ENCODE measurements at regions not wholly inside any gene's neighbourhood (a gene's known extent, or its start where the extent isn't known, plus 50 kb on each side); places are given as distances from the start of the nearest gene placed in this dataset.

DNA sequence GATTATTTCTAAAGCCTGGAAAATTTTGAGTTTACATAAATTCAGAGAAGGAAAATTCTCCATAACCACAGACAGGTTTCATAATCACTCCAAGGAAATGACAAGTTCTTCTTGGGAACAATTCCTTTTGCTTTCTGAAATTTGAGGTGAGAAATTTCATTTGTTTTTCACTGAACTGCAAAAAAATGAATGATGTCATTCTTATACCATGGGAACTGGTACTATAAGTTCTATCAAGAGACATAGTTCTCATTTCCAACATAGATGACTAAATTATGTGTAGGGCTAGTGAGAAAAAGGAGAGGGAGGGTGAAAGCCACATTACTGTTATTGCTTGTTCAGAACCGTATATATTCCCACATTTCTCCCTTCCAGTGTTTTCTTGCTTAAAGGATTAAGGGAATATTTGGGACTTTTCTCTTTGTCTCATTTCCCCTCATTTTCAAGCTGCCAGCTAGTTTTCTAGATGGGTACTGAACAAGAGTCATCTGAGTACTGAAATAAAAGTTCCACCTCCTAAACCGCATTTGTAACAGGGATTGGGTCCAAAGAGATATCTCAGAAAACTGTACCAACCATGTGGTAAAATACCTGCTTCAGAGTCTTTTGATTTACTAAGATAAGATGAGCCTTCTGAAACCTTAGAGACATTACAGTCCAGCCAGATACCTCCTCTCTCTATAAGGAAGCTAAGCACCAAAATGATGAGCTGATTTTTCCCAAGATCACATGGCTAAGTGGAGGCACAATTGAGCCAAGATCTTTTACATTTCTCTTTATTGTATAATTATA is 144.3 kb upstream of the PRDM1 start:
- no peak overlapping the region for H3K4me3 ChIP-seq (ENCODE audit: low read depth, low read length)
- no CpG with 5 or more reads among the region's 2 CpGs for WGBS (ENCODE audit: insufficient coverage)
- no peak for DNase-seq (ENCODE audit: low read depth in 4 of 6, low spot score in 6 of 6)
- no peak overlapping the region for H3K27ac ChIP-seq (ENCODE audit: low read depth, low read length)
- H3K27me3 ChIP-seq (ENCODE audit: control insufficient read depth, insufficient read depth, low read length), result no peaks in the 10 kb centered on the region
- no peaks in the 10 kb centered on the region for H3K9me3 ChIP-seq (ENCODE audit: control insufficient read depth, insufficient read depth, low read length)
- H3K4me1 ChIP-seq (ENCODE audit: control insufficient read depth, insufficient read depth, low read length), result no peaks in the 10 kb centered on the region
- no peaks in the 10 kb centered on the region for H3K36me3 ChIP-seq (ENCODE audit: control insufficient read depth, insufficient read depth, low read length)

- Histone ChIP-seq H3K27me3 (ENCODE audit: control insufficient read depth, insufficient read depth, low read length) (no peaks in the 10 kb centered on the region), H3K4me3 (ENCODE audit: low read depth, low read length) (no peak overlapping the region), H3K9me3 (ENCODE audit: control insufficient read depth, insufficient read depth, low read length) (no peaks in the 10 kb centered on the region), H3K36me3 (ENCODE audit: control insufficient read depth, insufficient read depth, low read length) (no peaks in the 10 kb centered on the region), H3K27ac (ENCODE audit: low read depth, low read length) (no peak overlapping the region), H3K4me1 (ENCODE audit: control insufficient read depth, insufficient read depth, low read length) (no peaks in the 10 kb centered on the region)
- WGBS (ENCODE audit: insufficient coverage), result 80% methylated on average over 1 of the region's 2 CpGs
- no peak for DNase-seq (ENCODE audit: low read depth in 4 of 6, low spot score in 6 of 6)
These were observed 145.1 kb upstream of the PRDM1 start for GRCh38 chr6:105940990-105941389.

- 80% methylated on average over 2 of the region's 2 CpGs for WGBS (ENCODE audit: insufficient coverage)
- Histone ChIP-seq H3K4me1 (ENCODE audit: control insufficient read depth, insufficient read depth, low read length) (no peaks in the 10 kb centered on the region), H3K27me3 (ENCODE audit: control insufficient read depth, insufficient read depth, low read length) (no peaks in the 10 kb centered on the region), H3K9me3 (ENCODE audit: control insufficient read depth, insufficient read depth, low read length) (no peaks in the 10 kb centered on the region), H3K4me3 (ENCODE audit: low read depth, low read length) (no peak overlapping the region), H3K27ac (ENCODE audit: low read depth, low read length) (no peak overlapping the region), H3K36me3 (ENCODE audit: control insufficient read depth, insufficient read depth, low read length) (no peaks in the 10 kb centered on the region)
- DNase-seq (ENCODE audit: low read depth in 4 of 6, low spot score in 6 of 6), result no peak
These were observed 149.2 kb upstream of the PRDM1 start for GRCh38 chr6:105936972-105937371.

DNA sequence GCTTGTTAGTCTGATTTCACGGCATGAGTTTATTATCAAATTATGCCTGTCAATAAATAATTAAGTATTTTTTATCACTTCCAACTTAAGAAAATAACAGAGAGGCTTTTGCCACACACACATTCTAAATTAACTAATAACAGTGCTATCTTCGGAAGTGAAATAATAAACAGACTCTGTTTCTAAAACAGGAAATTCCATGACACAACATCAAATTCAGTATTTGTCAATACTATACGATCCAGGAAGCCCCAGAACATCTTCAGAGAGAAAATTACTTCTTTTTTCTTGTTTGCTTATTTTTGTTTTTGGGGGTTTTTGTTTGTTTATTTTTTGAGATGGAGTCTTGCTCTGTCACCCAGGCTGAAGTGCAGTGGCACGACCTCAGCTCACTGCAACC is 150.7 kb upstream of the PRDM1 start:
- no peaks in the 10 kb centered on the region for H3K9me3 ChIP-seq (ENCODE audit: control insufficient read depth, insufficient read depth, low read length)
- no peak for DNase-seq (ENCODE audit: low read depth in 4 of 6, low spot score in 6 of 6)
- H3K4me3 ChIP-seq (ENCODE audit: low read depth, low read length), result no peak overlapping the region
- H3K36me3 ChIP-seq (ENCODE audit: control insufficient read depth, insufficient read depth, low read length), result no peaks in the 10 kb centered on the region
- 90% methylated on average over 1 of the region's 4 CpGs for WGBS (ENCODE audit: insufficient coverage)
- H3K27me3 ChIP-seq (ENCODE audit: control insufficient read depth, insufficient read depth, low read length), result no peaks in the 10 kb centered on the region
- H3K4me1 ChIP-seq (ENCODE audit: control insufficient read depth, insufficient read depth, low read length), result no peaks in the 10 kb centered on the region
- H3K27ac ChIP-seq (ENCODE audit: low read depth, low read length), result no peak overlapping the region

DNA sequence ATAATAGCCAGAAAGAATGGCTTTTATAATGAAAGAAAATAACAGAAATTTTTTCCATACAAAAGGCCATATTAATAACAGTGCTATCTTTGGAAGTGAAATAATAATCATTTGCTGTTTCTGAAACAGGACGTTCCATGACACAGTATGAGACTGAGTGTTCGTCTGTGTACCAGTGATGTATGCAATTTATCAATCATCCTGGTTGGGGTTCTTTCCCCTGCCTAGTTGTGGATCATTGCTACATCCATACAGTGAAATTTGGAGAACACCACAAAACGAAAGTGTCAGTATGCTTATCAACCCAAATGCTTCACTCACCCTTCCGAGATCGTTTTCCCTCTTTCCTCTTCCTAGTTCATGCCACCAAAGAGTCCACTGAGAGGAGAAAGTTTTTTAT is 151.4 kb upstream of the PRDM1 start:
- H3K4me1 ChIP-seq (ENCODE audit: control insufficient read depth, insufficient read depth, low read length), result no peaks in the 10 kb centered on the region
- no peak overlapping the region for H3K4me3 ChIP-seq (ENCODE audit: low read depth, low read length)
- H3K36me3 ChIP-seq (ENCODE audit: control insufficient read depth, insufficient read depth, low read length), result no peaks in the 10 kb centered on the region
- WGBS (ENCODE audit: insufficient coverage), result no CpG with 5 or more reads among the region's 5 CpGs
- H3K9me3 ChIP-seq (ENCODE audit: control insufficient read depth, insufficient read depth, low read length), result no peaks in the 10 kb centered on the region
- H3K27ac ChIP-seq (ENCODE audit: low read depth, low read length), result no peak overlapping the region
- no peaks in the 10 kb centered on the region for H3K27me3 ChIP-seq (ENCODE audit: control insufficient read depth, insufficient read depth, low read length)
- DNase-seq (ENCODE audit: low read depth in 4 of 6, low spot score in 6 of 6), result no peak

DNA sequence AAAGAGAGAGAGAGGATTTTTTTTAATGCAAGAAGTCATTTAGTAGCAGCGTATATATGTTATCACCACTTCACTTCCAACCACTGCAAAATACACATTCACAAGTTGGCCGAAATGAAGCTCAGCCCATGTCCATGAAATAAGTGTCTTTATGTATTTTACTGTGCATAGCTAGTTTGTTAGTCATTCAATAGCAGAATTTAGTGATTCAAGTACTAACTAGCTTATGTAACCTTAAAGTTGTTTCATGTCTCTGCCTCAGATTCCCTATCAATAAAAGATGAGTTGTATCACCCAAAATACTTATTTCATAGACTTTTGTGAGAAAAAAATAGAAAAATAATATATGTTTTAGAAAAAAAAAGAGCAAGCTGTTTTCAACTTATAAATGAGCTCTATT is 153.7 kb upstream of the PRDM1 start:
- no peak overlapping the region for H3K27ac ChIP-seq (ENCODE audit: low read depth, low read length)
- no peak for DNase-seq (ENCODE audit: low read depth in 4 of 6, low spot score in 6 of 6)
- H3K4me3 ChIP-seq (ENCODE audit: low read depth, low read length), result no peak overlapping the region
- H3K4me1 ChIP-seq (ENCODE audit: control insufficient read depth, insufficient read depth, low read length), result no peaks in the 10 kb centered on the region
- no CpG with 5 or more reads among the region's 2 CpGs for WGBS (ENCODE audit: insufficient coverage)
- H3K36me3 ChIP-seq (ENCODE audit: control insufficient read depth, insufficient read depth, low read length), result no peaks in the 10 kb centered on the region
- no peaks in the 10 kb centered on the region for H3K9me3 ChIP-seq (ENCODE audit: control insufficient read depth, insufficient read depth, low read length)
- H3K27me3 ChIP-seq (ENCODE audit: control insufficient read depth, insufficient read depth, low read length), result no peaks in the 10 kb centered on the region

DNA sequence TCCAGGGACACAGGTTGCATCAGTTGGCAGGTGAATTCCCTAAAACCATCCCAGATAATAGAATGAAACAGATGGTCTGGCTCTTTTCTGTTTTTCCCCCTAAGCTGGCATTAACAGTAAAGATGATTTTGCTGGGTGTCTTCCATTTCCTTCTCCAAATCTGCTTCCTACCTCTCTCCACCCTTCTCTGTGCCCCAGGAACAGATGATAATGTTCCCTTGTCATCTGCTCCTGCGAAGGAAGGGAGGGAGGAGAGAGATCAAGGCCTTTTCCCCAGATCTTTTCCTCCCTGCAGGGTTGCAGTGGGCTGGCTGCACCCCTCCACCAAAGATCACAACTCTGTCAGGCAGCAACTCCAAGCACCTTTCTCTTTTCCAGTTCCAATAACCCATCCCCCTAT is 156.5 kb upstream of the PRDM1 start:
- H3K9me3 ChIP-seq (ENCODE audit: control insufficient read depth, insufficient read depth, low read length), result no peaks in the 10 kb centered on the region
- 60% methylated on average over 1 of the region's 1 CpG for WGBS (ENCODE audit: insufficient coverage)
- H3K4me3 ChIP-seq (ENCODE audit: low read depth, low read length), result no peak overlapping the region
- no peaks in the 10 kb centered on the region for H3K27me3 ChIP-seq (ENCODE audit: control insufficient read depth, insufficient read depth, low read length)
- no peaks in the 10 kb centered on the region for H3K36me3 ChIP-seq (ENCODE audit: control insufficient read depth, insufficient read depth, low read length)
- H3K27ac ChIP-seq (ENCODE audit: low read depth, low read length), result no peak overlapping the region
- H3K4me1 ChIP-seq (ENCODE audit: control insufficient read depth, insufficient read depth, low read length), result no peaks in the 10 kb centered on the region
- DNase-seq (ENCODE audit: low read depth in 4 of 6, low spot score in 6 of 6), result no peak

DNA sequence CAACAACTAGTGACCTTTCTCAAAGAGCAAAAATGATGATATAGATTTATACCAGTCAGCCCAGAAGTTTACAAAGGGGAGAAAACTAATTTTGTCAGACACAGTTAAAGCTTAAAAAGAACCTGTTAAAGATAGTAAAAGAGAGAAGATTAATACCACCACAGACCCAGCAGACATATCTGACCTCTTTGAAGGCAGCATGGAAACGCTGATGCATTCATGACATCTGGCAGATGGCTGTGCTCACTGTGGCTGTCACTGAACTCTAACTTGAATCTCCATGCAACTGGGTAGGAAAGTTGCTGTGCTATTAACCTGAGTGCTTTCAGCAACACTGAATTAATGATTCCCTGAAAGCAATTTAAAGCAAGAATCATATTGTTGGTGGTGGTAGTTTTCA is 159.8 kb upstream of the PRDM1 start:
- Histone ChIP-seq H3K27me3 (ENCODE audit: control insufficient read depth, insufficient read depth, low read length) (no peaks in the 10 kb centered on the region), H3K27ac (ENCODE audit: low read depth, low read length) (no peak overlapping the region), H3K4me3 (ENCODE audit: low read depth, low read length) (no peak overlapping the region), H3K4me1 (ENCODE audit: control insufficient read depth, insufficient read depth, low read length) (no peaks in the 10 kb centered on the region), H3K9me3 (ENCODE audit: control insufficient read depth, insufficient read depth, low read length) (no peaks in the 10 kb centered on the region), H3K36me3 (ENCODE audit: control insufficient read depth, insufficient read depth, low read length) (no peaks in the 10 kb centered on the region)
- DNase-seq (ENCODE audit: low read depth in 4 of 6, low spot score in 6 of 6), result peak in 1 of 6 donors; percentile 29
- WGBS (ENCODE audit: insufficient coverage), result no CpG with 5 or more reads among the region's 1 CpG

DNA sequence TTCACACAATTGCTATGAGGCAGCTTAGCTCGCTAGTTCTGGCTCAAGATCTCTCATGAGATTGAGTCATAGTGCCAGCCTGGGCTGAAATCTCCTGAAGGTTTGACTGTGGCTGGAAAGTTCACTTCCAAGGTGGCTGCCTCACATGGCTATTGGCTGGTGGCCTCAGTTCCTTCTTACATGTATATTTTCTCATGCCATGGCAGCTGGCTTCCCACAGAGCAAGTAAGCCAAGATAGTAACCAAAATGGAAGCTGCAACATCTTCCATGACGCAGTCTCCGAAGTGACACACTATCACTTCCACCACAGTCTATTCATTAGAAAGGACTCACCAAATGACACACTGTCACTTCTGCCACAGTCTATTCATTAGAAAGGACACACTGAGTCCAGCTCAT is 160.4 kb upstream of the PRDM1 start:
- Histone ChIP-seq H3K4me1 (ENCODE audit: control insufficient read depth, insufficient read depth, low read length) (no peaks in the 10 kb centered on the region), H3K4me3 (ENCODE audit: low read depth, low read length) (no peak overlapping the region), H3K27ac (ENCODE audit: low read depth, low read length) (no peak overlapping the region), H3K36me3 (ENCODE audit: control insufficient read depth, insufficient read depth, low read length) (no peaks in the 10 kb centered on the region), H3K27me3 (ENCODE audit: control insufficient read depth, insufficient read depth, low read length) (no peaks in the 10 kb centered on the region), H3K9me3 (ENCODE audit: control insufficient read depth, insufficient read depth, low read length) (no peaks in the 10 kb centered on the region)
- no peak for DNase-seq (ENCODE audit: low read depth in 4 of 6, low spot score in 6 of 6)
- WGBS (ENCODE audit: insufficient coverage), result 93% methylated on average over 3 of the region's 3 CpGs

DNA sequence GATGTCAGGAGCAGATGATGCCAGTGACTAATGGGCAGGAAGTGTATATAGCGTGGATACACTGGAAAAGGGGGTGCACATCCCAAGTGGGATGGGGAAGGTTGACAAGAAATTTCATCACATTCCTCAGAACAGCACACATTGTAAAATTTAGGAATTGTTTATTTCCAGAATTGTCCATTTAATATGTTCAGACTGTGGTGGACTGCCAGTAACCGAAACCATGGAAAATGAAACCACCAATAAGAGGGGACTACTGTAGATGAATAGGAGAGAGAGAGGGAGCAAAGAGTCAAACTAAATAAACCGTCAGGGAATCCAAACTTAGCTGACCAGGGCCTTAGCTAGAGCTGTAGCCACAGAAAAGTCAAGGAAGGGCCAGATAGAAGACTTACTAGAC is 164.4 kb upstream of the PRDM1 start:
- Histone ChIP-seq H3K4me1 (ENCODE audit: control insufficient read depth, insufficient read depth, low read length) (no peaks in the 10 kb centered on the region), H3K27me3 (ENCODE audit: control insufficient read depth, insufficient read depth, low read length) (no peaks in the 10 kb centered on the region), H3K27ac (ENCODE audit: low read depth, low read length) (no peak overlapping the region), H3K4me3 (ENCODE audit: low read depth, low read length) (no peak overlapping the region), H3K9me3 (ENCODE audit: control insufficient read depth, insufficient read depth, low read length) (no peaks in the 10 kb centered on the region), H3K36me3 (ENCODE audit: control insufficient read depth, insufficient read depth, low read length) (no peaks in the 10 kb centered on the region)
- 100% methylated on average over 1 of the region's 3 CpGs for WGBS (ENCODE audit: insufficient coverage)
- DNase-seq (ENCODE audit: low read depth in 4 of 6, low spot score in 6 of 6), result no peak

Measured in spinal cord (tissue), 9 donors.